Stimulated activated CD4-positive, alpha-beta T cell treated with anti-CD3 and anti-CD28 coated beads, Interleukin-1b, Interleukin-23, amount 100 ng/mL, for 48 hours (primary cell): ENCODE measurements at regions not wholly inside any gene's neighbourhood (a gene's known extent, or its start where the extent isn't known, plus 50 kb on each side); places are given as distances from the start of the nearest gene placed in this dataset.

Experiments used
- DNase-seq: peaks from one replicate; pipeline ENCODE4 v3.0.0-alpha.2; 2020

DNA sequence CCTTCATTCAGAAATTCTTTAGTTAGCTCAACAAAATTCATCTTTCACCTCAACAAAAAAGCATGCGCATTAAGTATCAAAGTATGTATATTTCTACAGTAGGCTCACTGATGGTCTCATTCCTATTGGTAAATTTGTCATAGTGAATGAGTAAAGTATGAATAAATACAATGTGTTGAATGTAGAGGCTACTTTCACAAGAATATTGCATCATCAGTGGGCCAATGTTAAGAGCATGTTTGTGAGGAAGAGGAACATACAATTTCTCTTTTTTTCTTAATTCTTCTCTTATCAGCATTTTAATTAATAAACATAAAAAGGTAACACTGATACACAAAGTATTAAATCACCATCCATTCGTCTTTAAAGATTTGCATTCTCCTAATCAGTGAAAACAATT lies 505.1 kb downstream of the CETN3 start:
- no peak for DNase-seq

DNA sequence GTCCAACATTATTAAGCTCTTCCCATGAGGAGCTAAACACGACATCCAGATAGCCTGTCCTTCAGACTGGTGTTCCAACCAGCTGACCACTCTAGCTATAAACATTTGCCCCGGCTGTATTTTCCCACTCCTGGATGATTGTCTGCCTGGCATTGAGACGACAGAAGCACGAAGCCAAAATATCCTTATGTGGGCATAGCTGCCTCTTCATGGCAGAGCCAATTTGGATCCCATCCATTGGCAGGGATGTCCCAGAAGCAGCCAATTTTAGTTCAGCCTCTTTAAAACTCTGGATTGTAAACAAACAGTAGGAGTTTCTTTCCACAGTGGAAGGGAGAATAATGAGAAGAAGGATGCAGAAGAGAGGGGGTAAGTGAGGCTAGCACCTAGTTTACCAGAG lies 507.6 kb downstream of the CETN3 start:
- DNase-seq = no peak

DNA sequence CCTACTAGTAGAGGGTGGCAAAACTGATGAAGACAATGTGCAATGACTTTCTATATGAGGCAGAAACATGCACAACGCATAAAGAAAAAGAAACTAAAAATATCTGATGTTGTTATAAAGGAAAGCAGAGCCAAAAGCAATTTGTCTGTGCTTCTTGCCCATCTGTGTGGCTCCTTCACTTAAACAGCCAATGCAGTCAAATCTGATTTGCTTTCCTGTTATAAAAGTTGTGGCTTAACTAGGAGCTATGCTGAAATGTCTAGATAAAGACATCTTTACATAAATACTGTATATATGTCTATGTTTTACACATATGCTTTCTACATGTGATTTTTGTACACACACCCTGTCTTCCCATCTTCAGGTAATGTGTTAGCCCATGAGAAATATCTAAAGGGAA lies 508.2 kb downstream of the CETN3 start:
- no peak for DNase-seq

DNA sequence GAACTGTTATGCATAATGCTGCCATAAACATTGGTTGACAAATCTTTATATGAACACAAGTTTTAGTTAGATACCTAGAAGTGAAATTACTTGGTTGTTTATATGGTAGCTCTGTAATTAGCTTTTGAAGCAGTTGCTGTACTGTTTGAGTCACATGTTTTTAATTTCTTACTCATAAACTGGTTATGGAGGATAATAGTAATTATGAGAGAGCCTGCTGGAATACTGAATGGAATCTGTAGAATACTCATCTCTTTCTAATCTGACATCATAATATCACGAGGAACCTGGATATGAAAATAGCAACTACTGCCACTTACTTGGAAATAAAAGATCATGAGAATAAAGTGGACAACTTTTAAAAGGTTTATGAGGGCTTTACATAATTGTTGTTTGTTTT lies 509.2 kb downstream of the CETN3 start:
- no peak for DNase-seq

- no peak for DNase-seq
These were observed 510.0 kb downstream of the CETN3 start for GRCh38 chr5:89899559-89899958.

DNA sequence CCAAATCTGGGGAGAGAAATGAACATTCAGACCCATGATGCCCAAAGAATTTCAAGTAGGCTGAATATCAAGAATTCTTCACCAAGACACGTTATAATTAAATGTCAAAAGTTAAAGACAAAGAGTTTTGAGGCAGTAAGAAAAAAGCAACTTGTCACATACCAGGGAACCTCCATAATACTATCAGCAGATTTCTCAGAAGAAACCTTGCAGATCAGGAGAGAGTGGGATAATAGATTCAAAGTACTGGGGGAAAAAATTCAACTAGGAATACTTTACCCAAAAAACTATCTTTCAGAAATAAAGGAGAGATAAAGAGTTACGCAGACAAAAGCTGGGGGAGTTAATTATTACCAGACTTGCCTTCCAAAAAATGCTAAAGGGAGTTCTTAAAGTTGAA lies 516.0 kb downstream of the CETN3 start:
- DNase-seq = no peak

DNA sequence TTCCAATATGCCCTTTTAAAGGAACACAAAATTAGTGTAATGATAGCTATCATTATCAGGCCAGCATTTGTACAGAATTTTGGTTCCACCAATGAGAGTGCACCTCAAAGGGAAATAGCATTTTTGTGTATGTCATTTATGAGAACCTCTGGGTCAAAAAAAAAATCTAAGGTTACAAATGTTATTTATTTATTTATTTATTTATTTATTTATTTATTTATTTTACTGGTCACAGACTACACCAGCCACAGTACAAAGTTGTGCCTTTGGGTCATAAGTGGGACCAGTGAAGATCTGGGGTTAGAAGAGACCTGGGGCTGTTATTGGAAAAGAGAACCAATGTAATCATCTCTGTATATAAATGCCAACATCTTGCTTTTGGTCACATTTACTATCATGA lies 523.9 kb downstream of the CETN3 start:
- no peak for DNase-seq

DNA sequence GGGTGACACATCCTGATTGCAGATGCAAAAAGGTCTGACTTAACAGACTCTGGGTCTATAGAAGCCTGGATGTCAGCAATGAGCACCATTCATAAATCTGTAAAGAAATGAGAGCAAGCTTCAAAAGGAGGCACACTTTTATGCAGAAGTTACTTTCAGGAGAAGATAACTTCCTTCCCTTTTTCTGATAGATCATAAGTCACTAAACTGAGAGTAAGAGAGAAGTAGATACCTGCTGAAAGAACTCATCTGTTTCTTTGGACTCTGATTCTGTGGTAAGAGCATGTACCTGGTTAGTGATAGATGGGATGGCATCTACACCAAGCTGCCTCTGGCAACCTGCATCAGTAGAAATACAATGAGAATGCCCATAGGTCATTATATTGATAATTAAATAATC lies 525.6 kb downstream of the CETN3 start:
- no peak for DNase-seq

GRCh38 chr5:89878140-89879132 lies 531.1 kb downstream of the CETN3 start:
- no peak for DNase-seq

GRCh38 chr5:89871906-89872305 lies 537.6 kb downstream of the CETN3 start:
- DNase-seq = no peak

DNA sequence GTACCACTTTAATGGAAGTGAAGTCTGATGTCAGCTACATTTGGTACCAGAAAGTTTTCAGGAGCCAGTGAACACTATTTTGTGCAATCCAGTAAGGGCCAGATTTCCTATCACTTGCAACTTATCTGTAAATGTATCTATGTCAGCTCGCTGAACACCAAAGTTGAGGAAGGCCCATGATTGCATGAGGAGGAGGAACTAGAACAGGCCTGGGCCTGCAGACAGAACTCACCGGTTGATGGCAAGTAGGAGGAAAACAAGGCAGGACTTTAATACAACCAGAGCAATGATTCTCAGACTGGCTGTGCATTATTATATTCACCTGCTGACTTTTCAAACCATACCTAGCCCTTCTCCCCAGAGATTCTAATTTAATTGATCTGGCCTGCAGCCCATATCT lies 540.2 kb downstream of the CETN3 start:
- DNase-seq = no peak

DNA sequence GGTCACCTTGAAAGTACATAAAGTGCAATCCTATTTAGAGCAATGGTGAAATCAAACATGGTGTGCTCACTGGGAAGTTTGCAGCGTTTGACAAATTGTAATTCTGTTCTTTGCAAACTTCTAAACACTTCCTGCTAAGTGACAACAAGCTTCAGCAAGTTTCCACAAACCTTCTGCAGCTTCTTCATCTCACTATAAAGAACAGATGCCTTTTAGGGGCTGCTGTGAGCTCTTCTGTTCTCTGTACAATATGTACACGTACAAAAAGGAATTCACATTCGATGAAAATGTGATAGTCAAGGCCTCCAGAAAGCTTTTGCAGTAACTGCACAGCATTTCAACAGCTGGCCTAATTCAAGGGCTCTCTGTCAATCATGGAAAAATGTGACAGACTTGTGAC lies 543.1 kb downstream of the CETN3 start:
- DNase-seq = no peak

GRCh38 chr5:89864941-89865340 lies 544.6 kb downstream of the CETN3 start:
- no peak for DNase-seq

GRCh38 chr5:89857790-89858189 lies 551.8 kb downstream of the CETN3 start:
- no peak for DNase-seq

- DNase-seq = no peak
These were observed 554.1 kb downstream of the CETN3 start for GRCh38 chr5:89855417-89855816.

DNA sequence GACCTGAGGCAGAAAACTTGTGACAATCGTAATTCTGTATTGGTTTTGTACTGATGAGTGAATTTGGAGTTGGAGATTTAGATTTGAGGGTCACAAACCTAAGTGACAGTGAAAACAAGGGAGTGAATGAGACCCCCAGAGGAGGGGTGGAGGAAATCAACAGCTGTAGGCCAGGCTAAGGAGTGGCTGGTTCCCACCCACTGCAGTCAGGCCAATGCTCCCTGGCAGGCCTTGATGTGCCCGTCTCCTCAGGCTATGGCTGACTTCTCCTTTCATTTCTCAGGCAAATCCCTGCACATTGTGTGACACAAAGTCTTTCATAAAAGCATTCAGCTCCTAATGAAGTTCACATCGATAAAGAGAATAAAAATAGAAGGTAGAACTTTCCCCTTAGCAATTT lies 557.6 kb downstream of the CETN3 start:
- no peak for DNase-seq

DNA sequence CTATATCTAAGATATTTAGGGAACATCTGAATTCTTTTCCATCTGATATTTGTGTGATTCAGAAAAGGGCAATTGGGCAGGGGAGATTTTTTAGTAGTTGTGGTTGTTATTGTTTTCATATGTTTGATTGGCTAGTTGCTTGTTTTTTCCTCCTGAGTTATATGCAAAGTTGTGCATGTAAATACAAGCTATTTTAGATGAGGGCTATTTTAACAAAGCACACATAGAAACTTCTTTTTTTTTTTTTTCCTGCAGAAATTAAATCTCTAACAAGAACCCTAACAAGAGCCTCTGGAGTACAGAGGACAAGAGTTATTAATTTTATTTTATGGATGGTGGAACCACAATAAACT lies 559.1 kb downstream of the CETN3 start:
- DNase-seq = no peak

DNA sequence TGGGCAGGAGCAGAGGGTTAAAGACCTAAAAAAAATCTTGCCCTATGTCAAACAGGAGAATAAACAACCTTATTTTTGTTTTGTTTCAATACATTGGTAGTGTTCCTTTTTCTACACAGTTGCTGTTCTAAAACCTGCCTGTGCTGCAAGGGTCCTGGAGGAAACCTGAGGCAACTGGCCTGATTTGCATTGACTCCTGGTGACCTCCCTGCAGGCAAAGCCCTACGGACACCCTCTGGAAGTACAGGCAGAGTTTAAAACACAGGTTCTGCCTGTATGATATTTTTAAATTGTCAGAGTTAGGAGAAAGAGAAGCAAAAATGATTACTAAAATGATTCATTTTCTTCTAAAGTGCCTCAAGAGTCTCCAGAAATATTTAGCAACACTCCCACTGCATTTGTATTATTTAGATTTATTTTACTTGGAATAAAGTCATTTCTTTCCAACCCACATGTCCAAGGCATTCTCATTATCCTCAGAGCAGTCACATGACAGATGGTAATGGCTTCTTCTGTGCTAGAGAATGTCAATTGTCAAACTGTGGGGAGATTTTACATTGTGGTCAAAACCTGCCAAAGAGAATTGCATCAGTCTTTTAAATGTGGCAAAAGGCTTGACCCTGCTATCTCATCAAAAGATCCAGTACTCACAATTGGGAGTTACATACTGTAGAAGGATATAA lies 559.6 kb downstream of the CETN3 start:
- no peak for DNase-seq

GRCh38 chr5:89847743-89848142 lies 561.8 kb downstream of the CETN3 start:
- DNase-seq = no peak

- DNase-seq = no peak
These were observed 565.0 kb downstream of the CETN3 start for GRCh38 chr5:89844548-89844947.

DNA sequence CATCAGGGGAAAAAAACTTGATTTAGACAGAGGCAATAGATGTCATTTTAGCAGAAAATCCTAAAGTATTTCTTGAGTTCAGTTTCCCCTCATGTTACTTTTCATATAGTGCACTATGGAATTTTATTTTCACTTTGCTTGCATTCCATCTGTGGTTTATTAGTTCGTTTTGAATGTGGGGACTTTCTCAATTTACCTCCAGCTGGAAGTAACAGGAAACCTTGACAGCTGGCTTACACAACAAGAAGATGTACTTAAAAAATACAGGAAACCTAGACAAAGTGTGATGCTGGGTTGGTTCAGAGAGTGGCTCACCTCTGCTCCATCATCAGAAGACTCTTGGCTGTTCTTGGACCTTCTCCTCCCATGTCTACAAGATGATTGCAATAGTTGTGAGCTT lies 567.0 kb downstream of the CETN3 start:
- no peak for DNase-seq

- no peak for DNase-seq
These were observed 568.6 kb downstream of the CETN3 start for GRCh38 chr5:89840906-89841305.

DNA sequence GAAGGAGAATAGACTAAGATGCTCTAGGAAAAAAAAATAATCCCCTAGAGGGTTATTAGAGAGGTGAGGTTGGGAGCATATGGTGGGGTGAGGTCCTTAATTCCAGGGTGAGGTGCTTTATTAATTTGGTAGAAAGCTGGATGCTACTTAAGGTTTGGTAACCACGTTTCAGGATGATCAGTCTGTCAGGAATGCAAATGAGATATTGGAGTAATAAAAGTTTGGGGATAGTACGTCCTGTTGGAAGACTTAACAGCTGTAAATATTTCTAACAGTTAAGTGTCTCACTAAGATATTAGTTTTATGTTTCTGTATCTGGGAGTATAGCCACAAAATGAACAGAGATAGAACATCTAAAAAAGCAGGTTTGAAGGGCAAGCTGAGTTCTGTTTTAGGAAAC lies 578.9 kb downstream of the CETN3 start:
- DNase-seq = no peak

- no peak for DNase-seq
These were observed 581.6 kb downstream of the CETN3 start for GRCh38 chr5:89827960-89828359.

- no peak for DNase-seq
These were observed 582.2 kb downstream of the CETN3 start for GRCh38 chr5:89827359-89827758.
